GM12873 (cell line): ENCODE measurements at regions not wholly inside any gene's neighbourhood (a gene's known extent, or its start where the extent isn't known, plus 50 kb on each side); places are given as distances from the start of the nearest gene placed in this dataset.

Experiments used
- CTCF ChIP-seq: IDR thresholded peaks from 2 replicates; pipeline ENCODE4 v1.5.1; 2012; ENCODE audit warnings: low read depth, mild to moderate bottlenecking, moderate library complexity, low read length, control low read depth; ENCODE audit not compliant: insufficient read depth; ENCODE audit errors: missing control alignments

- no peak for TF ChIP-seq CTCF
Measured at GRCh38 chr4:176897226-176897625, 104.5 kb upstream of the VEGFC start.

GRCh38 chr4:176898791-176899190 lies 106.1 kb upstream of the VEGFC start:
- no peak for TF ChIP-seq CTCF

GRCh38 chr4:176902710-176903323 lies 110.1 kb upstream of the VEGFC start:
- no peak for TF ChIP-seq CTCF

GRCh38 chr4:176906709-176907108 lies 114.0 kb upstream of the VEGFC start:
- no peak for TF ChIP-seq CTCF

GRCh38 chr4:176910646-176911045 lies 117.9 kb upstream of the VEGFC start:
- TF ChIP-seq CTCF: no peak

GRCh38 chr4:176919631-176920030 lies 126.9 kb upstream of the VEGFC start:
- no peak for TF ChIP-seq CTCF

GRCh38 chr4:176920694-176921093 lies 128.0 kb upstream of the VEGFC start:
- no peak for TF ChIP-seq CTCF

- TF ChIP-seq CTCF: no peak
Measured at GRCh38 chr4:176921256-176921655, 128.5 kb upstream of the VEGFC start.
